NCI-H187 (cell line): ENCODE measurements at regions not wholly inside any gene's neighbourhood (a gene's known extent, or its start where the extent isn't known, plus 50 kb on each side); places are given as distances from the start of the nearest gene placed in this dataset.
"Not testable (repeated sequence)": the region's sequence is repeated elsewhere in the genome, so short reads cannot be mapped to it uniquely, and the experiment has no call there.

Source experiments
- DNase-seq, 2 experiments: peaks; one replicate each; lab custom pipeline; 2025; lab: John Stamatoyannopoulos, UW

- no peak for DNase-seq
Observed at GRCh38 chr18:47728921-47729320, 201.5 kb downstream of the SMAD2 start.

DNA sequence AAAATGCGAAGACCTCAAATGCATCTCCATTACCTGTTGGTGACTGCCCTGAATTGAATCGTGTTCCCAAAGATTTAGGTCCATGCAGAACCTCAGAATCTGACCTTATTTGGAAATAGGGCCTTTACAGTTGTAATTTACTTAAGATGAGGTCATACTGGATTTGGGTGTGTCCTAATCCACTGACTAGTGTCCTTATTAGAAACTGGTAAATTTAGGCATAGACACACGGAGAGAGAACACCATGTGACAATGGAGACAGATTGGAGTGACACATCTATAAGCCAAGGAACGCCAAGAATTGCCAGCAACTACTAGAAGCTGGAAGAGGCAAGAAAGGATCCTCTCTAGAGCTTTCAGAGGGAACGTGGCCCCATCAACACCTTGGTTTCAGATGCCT lies 203.1 kb downstream of the SMAD2 start:
- no peak for DNase-seq

DNA sequence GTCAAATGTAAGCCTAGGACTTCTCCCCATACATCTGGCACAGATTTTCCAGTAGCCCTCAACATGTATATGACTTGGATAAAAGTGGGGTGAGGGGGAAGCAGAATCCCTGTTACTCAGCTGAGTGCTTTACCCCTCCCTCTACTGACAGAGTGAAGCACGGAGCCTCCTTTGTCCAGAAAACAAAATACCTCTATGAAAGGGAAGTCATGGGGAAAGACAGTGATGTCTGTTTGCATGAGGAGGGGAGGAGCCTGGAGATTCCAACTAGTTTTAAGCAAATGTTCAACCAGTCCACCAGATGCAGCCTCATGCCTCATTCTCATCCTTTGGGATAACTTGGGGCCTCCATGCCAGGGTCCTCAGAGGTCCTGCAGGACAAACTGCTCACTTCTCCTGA lies 203.9 kb downstream of the SMAD2 start:
- DNase-seq = no peak

GRCh38 chr18:47725656-47726055 lies 204.8 kb downstream of the SMAD2 start:
- no peak for DNase-seq

GRCh38 chr18:47724186-47724975 lies 206.1 kb downstream of the SMAD2 start:
- DNase-seq = no peak

DNA sequence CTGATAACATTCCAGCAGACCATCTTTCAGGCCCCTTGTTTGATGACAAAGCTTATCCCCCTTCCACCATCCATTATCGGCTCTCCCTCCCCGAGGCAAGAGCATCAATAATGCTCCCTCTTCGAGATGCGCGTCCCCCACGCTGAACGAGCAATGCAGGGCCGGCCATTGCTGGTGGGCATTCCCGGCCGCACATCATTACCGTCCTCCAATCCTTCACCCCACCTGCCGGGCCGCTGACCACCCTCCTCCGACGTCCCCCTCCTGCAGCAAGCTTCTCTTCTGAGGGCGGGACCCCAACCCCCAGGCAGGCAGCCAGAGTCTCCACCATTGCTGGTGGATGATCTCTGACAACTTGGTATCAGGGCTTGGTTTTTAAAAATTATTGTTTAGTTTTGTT lies 208.6 kb downstream of the SMAD2 start:
- DNase-seq = no peak

GRCh38 chr18:47720741-47721140 lies 209.7 kb downstream of the SMAD2 start:
- no peak for DNase-seq

DNA sequence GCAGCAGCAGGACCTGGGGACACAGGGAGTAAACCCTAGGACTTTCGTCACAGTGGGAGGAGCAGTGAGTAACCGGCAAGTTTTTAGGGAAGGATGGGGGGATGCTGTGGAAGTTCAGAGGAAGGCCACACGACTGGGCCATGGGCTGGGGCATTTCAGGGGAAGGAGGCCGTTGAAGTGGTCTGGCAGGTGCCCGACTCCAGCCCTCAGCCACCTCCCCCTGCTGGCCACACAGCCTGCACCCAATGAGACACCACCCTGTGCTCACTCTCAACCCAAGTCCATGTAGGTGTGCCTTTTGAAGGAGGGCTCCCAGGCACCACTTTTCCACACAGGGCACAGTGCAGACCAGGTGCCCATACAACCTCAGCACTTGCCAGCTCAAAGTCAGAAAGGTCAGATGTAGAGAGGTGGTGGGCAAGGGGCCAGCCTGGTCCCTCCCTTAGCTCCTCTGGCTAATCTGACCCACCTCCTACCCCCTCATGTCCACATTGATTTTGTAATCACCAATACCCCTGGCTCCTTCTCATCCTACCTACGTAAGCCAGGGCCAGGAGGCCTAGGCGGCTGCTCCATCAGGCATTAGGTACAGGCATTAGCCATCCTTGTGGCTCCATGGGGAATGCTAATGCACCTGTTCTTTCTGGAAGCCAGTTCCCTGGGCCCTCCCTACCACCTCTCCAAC lies 211.2 kb downstream of the SMAD2 start:
- DNase-seq = no peak

DNA sequence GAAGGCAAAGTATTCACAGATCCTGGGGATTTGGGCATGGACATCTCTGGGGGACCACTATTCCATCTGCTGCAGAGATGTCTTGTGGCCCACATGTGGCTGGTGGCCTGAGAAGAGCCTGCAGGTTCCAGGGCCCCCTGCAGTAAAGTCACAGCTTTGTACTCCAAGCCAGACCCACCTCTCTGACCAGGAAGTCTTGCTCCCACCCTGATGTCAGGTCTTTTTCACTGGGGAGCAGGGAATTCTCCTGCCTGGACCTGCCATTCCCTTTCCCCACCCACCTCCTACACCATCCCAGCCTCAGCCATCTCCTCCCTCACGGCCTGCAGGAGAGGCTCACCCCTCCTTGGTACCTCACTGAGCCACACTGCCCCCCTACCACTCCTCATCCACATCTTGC lies 211.8 kb downstream of the SMAD2 start:
- no peak for DNase-seq

- DNase-seq = no peak
Observed at GRCh38 chr18:47717257-47717656, 213.2 kb downstream of the SMAD2 start.

DNA sequence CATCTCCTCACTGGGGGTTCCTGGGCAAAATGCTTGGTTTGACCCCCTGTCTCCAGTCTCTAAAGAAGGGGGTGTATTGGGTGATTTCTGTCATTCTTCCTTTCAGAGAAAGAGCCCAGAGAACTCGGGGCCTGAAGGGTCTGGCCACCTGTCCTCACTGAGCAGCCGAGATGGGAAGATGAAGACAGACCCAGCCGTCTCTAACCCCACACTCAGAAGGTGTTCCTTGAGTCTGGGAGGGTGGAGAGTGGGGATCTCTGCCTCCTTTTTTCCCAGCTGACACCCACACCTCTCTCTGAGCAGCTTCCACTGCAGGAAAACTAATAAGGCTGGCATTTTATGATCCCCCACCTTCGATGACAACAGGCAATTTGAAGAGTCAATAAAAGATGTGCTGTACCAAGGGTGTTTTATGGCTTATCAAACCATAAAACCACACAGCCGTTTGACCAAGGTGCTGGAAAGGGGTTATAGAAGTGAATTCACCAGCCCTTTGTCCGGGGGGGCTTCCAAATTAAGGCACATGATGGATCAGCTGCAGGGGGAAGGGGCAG lies 213.8 kb downstream of the SMAD2 start:
- no peak for DNase-seq

- DNase-seq = no peak
Observed at GRCh38 chr18:47710451-47710850, 220.0 kb downstream of the SMAD2 start.

DNA sequence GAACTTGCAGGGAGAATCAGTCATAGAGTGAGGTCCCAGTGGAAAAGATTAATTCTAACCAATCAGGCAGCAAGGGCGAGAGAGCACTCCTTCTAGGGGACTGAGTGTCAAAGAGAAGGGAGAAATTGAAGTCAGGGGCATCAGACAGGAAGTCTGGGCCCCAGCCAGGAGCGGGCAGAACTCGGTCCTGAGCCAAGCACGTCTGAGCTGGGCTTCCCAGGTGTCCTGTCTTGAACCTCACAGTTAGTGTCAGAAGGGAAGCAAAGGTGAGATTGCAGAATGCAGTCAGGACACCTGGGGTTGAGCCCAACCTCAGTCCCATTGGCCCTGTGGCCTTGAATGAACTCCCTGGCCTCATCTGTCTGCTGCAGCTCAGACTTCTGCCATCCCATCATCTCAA lies 220.9 kb downstream of the SMAD2 start:
- no peak for DNase-seq

- no peak for DNase-seq
Observed at GRCh38 chr18:47708206-47708605, 222.3 kb downstream of the SMAD2 start.

- DNase-seq = no peak
Observed at GRCh38 chr18:47701134-47701533, 229.3 kb downstream of the SMAD2 start.

- no peak for DNase-seq
Observed at GRCh38 chr18:47696870-47697269, 233.6 kb downstream of the SMAD2 start.

DNA sequence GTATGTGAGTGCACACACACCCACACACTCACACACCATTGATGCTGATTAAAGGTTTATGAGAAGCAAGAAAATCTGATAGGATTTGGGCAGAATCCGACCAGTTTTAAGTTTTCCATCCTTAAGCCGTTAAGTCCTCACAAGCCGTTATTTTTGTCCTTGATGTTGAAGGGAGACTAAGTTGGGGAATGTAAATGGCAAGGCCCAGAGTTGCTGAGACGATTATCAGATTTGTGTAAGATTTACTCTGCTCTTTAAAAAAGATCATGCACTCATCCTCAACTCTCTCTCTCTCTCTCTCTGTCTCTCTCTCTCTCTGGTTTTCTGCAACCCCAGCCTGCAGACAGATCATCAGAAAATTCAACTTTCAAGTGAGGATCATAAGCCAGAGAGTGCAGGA lies 238.8 kb downstream of the SMAD2 start:
- DNase-seq = no peak

DNA sequence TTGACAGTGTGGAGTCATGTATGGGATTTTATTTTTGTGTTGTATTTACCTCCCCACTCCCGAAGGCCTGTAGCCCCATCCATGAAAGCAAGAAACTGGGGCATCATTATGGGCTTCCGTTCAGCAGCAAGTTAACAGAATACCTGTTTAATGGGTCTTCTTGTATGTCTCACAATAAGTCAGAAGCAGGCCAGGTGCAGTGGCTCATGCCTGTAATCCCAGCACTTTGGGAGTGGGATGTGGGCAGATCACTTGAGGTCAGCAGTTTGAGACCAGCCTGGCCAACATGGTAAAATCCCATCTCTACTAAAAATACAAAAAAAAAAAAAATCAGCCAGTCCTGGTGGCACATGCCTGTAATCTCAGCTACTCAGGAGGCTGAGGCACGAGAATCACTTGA lies 239.7 kb downstream of the SMAD2 start:
- DNase-seq = not testable (repeated sequence)

- DNase-seq = no peak
Observed at GRCh38 chr18:47689371-47689770, 241.1 kb downstream of the SMAD2 start.

GRCh38 chr18:47686806-47687205 lies 243.7 kb downstream of the SMAD2 start:
- DNase-seq = no peak

DNA sequence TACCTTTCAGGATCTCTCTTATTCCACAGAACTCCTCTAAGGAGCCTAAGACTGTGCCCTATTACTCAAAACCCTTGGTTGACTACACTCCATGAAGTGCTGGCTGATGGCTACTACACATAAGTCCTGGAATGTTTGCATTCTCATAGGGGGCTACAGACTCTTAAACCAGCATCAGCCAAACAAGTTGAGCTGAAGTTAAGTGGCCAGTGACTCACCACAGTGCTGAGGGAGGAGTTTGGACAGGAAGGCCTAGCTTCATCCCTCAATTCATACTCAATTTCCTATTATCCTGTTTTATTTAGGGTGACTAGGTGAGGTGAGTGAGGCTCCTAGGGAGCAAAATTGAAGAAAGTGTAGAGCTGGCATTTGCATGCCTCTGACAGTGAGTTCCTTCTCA lies 246.7 kb downstream of the SMAD2 start:
- DNase-seq = no peak

GRCh38 chr18:47682876-47683275 lies 247.6 kb downstream of the SMAD2 start:
- DNase-seq = no peak

DNA sequence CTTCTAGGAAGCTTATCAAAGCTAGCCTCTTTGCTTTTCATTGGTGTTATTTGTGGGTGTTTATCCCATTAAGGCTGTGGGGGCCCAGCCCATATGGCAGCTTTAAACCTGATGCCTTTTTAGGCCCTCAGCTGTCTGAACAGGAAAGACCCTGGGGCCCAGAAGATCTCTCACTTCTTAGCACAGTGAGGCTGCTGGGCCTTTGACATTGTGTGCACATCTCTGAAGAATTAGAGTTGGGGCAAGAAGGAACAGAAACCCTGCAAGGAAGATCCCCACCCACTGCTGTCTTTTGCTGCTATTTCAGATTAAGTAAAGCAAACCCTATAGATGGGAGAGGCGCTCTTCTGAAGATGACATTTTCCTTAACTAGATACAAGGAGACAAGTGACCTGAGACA lies 250.0 kb downstream of the SMAD2 start:
- DNase-seq = no peak
